WI38 (cell line): ENCODE measurements at regions not wholly inside any gene's neighbourhood (a gene's known extent, or its start where the extent isn't known, plus 50 kb on each side); places are given as distances from the start of the nearest gene placed in this dataset.

Experiments
- H3K4me3 ChIP-seq: 2 replicates; pipeline ENCODE4 v1.5.1; 2011; ENCODE audit warnings: low read depth, mild to moderate bottlenecking, control low read depth, low read length
- TF ChIP-seq, protein P1 (sequence below): IDR thresholded peaks from 2 replicates; pipeline ENCODE4 v1.5.1; 2012; ENCODE audit warnings: low read depth, mild to moderate bottlenecking, control low read depth, low read length

- TF ChIP-seq, protein P1, sequence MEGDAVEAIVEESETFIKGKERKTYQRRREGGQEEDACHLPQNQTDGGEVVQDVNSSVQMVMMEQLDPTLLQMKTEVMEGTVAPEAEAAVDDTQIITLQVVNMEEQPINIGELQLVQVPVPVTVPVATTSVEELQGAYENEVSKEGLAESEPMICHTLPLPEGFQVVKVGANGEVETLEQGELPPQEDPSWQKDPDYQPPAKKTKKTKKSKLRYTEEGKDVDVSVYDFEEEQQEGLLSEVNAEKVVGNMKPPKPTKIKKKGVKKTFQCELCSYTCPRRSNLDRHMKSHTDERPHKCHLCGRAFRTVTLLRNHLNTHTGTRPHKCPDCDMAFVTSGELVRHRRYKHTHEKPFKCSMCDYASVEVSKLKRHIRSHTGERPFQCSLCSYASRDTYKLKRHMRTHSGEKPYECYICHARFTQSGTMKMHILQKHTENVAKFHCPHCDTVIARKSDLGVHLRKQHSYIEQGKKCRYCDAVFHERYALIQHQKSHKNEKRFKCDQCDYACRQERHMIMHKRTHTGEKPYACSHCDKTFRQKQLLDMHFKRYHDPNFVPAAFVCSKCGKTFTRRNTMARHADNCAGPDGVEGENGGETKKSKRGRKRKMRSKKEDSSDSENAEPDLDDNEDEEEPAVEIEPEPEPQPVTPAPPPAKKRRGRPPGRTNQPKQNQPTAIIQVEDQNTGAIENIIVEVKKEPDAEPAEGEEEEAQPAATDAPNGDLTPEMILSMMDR: no peak
- no peak overlapping the region for H3K4me3 ChIP-seq
These were observed 231.9 kb downstream of the BMP2 start for GRCh38 chr20:6999381-6999780.

- TF ChIP-seq, protein P1: no peak
These were observed 236.1 kb downstream of the BMP2 start for GRCh38 chr20:7003598-7003997.

DNA sequence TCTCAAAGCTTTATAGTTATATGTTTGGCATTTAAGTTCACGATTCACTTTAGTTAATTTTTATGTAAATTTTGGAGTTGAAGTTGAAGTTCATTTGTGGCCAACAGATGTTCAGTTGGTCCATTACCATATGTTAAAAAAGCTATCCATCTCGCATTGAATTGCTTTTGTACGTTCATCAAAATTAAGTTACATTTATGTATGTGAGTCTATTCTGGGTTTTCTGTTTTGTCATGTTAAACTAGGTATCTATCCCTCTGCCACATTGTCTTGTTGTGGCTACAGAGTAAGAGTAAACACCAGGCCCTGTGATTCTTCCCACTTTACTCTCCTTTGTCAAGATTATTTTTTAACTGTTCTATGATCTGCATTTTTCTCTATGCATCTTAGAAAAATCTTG, 237.3 kb downstream of the BMP2 start:
- no peak overlapping the region for H3K4me3 ChIP-seq

More at GRCh38 chr20:7003598-7003997, 236.1 kb downstream of the BMP2 start:
- H3K4me3 ChIP-seq: no peak overlapping the region

DNA sequence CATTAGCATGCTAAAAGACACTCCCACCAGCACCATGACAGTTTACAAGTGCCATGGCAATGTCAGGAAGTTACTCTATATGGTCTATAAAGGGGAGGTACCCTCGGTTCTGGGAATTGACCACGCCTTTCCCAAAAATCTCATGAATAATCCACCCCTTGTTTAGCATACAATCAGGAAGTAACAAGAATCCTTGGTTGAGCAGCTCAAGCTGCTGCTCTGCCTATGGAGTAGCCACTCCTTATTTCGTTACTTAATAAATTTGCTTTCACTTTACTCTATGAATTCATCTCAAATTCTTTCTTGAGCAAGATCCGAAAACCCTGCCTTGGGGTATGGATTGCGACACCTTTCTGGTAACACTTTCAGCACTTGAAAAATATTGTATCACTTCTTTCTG, 243.0 kb downstream of the BMP2 start:
- TF ChIP-seq, protein P1: no peak

More for the DNA sequence above, 237.3 kb downstream of the BMP2 start:
- TF ChIP-seq, protein P1: no peak

GRCh38 chr20:7015257-7015656, 247.8 kb downstream of the BMP2 start:
- no peak overlapping the region for H3K4me3 ChIP-seq
- TF ChIP-seq, protein P1: no peak

More for the DNA sequence above, 243.0 kb downstream of the BMP2 start:
- H3K4me3 ChIP-seq: no peak overlapping the region

GRCh38 chr20:7022597-7022996, 255.1 kb downstream of the BMP2 start:
- TF ChIP-seq, protein P1: no peak
- H3K4me3 ChIP-seq: no peak overlapping the region

GRCh38 chr20:7025635-7026034, 258.1 kb downstream of the BMP2 start:
- TF ChIP-seq, protein P1: no peak
- no peak overlapping the region for H3K4me3 ChIP-seq
